Esophagus squamous epithelium (tissue), 4 donors: ENCODE measurements at regions not wholly inside any gene's neighbourhood (a gene's known extent, or its start where the extent isn't known, plus 50 kb on each side); places are given as distances from the start of the nearest gene placed in this dataset.

Experiments
- CTCF ChIP-seq, 6 experiments: fragments of 450-650 bp in 4 of 6; fragments of 200-600 bp in 2 of 6; sonication (generic) in 2 of 6; IDR thresholded peaks; one replicate each; pipeline ENCODE4 v1.5.1; 2016 to 2019; ENCODE audit warnings: antibody characterized with exemption in 6 of 6, mild to moderate bottlenecking in 4 of 6, moderate library complexity in 4 of 6
- POLR2A ChIP-seq, 4 donors: fragments of 450-650 bp; IDR thresholded peaks; one replicate each; pipeline ENCODE4 v1.6.1; 2017; ENCODE audit warnings: antibody characterized with exemption in 4 of 4, mild to moderate bottlenecking in 4 of 4, moderate library complexity in 3 of 4

GRCh38 chr4:43242606-43243005, 350.1 kb downstream of the GRXCR1 start:
- TF ChIP-seq POLR2A (IDR thresholded peaks at IDR 0.05) (no peak), CTCF (IDR thresholded peaks at IDR 0.05) (no peak)
